ENCODE measurements at regions not wholly inside any gene's neighbourhood (a gene's known extent, or its start where the extent isn't known, plus 50 kb on each side); places are given as distances from the start of the nearest gene placed in this dataset.
"Not testable (repeated sequence)": the region's sequence is repeated elsewhere in the genome, so short reads cannot be mapped to it uniquely, and the experiment has no call there.

DNA sequence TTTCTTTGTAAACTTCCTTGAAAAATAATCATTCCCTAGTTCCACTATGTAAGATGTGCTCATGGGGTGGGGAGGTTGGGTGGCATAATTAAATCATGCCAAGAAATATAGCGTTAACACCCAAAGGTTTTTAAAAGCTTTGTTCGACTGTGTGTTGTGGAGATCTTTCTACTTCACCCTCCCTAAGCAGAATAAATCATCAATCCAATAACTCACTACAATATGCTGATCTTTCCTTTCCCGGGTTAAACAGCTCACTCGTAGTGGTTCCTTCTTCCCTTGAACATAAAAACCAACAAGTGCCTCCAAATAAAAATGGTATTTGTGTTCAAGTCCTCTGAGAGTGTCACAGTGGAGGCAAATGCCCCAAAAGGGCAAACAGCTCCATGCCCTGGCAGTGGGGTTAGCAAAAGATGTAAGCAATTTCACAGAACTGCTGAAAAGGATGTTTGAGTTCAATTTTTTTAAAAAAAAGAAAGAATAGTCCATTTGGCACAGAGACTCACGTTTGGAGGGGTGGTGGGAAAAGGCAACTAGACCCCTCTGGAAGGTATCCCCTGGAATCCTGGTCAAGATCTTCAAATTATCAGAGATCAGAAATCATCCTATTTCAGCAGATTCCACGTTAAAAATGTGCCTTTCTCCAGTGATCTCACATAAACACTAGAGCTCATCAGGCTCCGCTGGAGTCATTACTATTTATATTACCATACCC is 99.1 kb downstream of the TFAP2A start:
- no peak for DNase-seq (ENCODE audit: low spot score)
- Histone ChIP-seq H3K27ac (ENCODE audit: poor library complexity, severe bottlenecking) (peak overlapping the region; percentile 59), H3K27me3 (ENCODE audit: insufficient read depth, poor library complexity, severe bottlenecking) (no peaks in the 10 kb centered on the region), H3K36me3 (ENCODE audit: low read depth) (no peaks in the 10 kb centered on the region), H3K4me1 (ENCODE audit: insufficient read depth, poor library complexity, severe bottlenecking) (peaks cover 17% of the 10 kb centered on the region), H3K9me3 (ENCODE audit: severe bottlenecking) (no peaks in the 10 kb centered on the region), H3K4me3 (ENCODE audit: severe bottlenecking) (no peak overlapping the region)
- ATAC-seq (ENCODE audit: low read depth), result no peak
- TF ChIP-seq, protein P1, sequence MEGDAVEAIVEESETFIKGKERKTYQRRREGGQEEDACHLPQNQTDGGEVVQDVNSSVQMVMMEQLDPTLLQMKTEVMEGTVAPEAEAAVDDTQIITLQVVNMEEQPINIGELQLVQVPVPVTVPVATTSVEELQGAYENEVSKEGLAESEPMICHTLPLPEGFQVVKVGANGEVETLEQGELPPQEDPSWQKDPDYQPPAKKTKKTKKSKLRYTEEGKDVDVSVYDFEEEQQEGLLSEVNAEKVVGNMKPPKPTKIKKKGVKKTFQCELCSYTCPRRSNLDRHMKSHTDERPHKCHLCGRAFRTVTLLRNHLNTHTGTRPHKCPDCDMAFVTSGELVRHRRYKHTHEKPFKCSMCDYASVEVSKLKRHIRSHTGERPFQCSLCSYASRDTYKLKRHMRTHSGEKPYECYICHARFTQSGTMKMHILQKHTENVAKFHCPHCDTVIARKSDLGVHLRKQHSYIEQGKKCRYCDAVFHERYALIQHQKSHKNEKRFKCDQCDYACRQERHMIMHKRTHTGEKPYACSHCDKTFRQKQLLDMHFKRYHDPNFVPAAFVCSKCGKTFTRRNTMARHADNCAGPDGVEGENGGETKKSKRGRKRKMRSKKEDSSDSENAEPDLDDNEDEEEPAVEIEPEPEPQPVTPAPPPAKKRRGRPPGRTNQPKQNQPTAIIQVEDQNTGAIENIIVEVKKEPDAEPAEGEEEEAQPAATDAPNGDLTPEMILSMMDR (IDR thresholded peaks at IDR 0.05; ENCODE audit: poor library complexity, severe bottlenecking), result no peak

DNA sequence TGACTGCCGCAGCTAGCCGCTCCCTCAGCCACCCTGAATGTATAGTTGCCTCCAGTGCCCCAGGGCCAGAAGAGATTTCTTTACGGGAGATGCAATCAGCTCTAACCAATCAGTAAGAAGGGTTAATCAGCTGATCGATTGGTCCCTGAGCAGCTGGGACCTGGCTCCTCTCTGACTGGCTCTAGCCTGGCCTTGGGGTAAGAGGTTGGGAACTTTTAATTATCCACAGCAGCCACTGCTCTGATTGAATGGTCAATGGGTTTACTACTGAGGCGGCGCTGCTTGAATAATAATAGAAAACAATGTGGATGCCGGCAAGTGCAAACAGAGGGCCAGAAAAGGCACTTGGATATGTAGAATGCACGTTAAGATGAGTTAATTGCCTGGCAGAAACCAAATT is 99.8 kb downstream of the TFAP2A start:
- ATAC-seq (ENCODE audit: low read depth) (no peak), DNase-seq (ENCODE audit: low spot score) (no peak)
- Histone ChIP-seq H3K36me3 (ENCODE audit: low read depth) (no peaks in the 10 kb centered on the region), H3K9me3 (ENCODE audit: severe bottlenecking) (no peaks in the 10 kb centered on the region), H3K27ac (ENCODE audit: poor library complexity, severe bottlenecking) (no peak overlapping the region), H3K4me3 (ENCODE audit: severe bottlenecking) (no peak overlapping the region), H3K4me1 (ENCODE audit: insufficient read depth, poor library complexity, severe bottlenecking) (peaks cover 25% of the 10 kb centered on the region), H3K27me3 (ENCODE audit: insufficient read depth, poor library complexity, severe bottlenecking) (no peaks in the 10 kb centered on the region)
- TF ChIP-seq, protein P1 (IDR thresholded peaks at IDR 0.05; ENCODE audit: poor library complexity, severe bottlenecking), result no peak

DNA sequence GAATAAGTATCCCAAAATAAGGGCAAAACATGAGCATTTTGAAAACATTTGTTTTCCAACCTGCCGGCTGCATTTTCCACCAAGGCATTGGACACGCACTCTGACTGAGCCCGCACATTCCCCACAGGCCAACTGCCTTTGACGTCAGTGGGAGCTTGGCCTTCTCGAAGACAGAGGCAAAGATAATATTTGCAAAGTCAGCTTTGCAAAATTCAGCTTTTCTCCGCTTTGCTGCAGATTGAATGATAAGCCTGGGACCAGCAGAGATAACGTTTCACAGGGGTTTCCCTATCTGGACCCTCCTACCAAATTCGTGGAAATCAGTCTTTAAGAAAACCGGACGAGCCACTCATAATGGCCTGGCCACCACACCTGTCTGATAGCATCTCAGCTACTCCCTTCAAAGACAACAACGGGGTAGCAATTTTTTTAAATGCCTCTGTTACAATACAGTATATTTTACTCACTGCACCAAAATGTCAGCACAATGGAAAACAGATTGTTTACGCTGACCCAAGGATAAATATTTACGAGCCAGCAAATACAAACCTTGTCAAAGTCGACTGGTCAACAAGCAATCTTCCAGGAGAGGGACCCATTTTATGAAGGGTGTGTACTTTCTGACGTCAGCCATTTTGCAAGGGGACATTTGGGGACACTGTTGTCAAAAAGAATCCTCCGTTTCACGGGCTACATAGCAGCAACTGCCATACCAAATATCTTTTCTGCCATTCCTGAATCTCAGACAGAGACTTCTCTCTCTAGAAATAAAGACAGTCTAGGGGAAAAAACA is 100.5 kb downstream of the TFAP2A start:
- no peak overlapping the region for H3K27ac ChIP-seq (ENCODE audit: poor library complexity, severe bottlenecking)
- no peaks in the 10 kb centered on the region for H3K27me3 ChIP-seq (ENCODE audit: insufficient read depth, poor library complexity, severe bottlenecking)
- DNase-seq (ENCODE audit: low spot score) (no peak), ATAC-seq (ENCODE audit: low read depth) (no peak)
- no peak overlapping the region for H3K4me3 ChIP-seq (ENCODE audit: severe bottlenecking)
- TF ChIP-seq, protein P1 (IDR thresholded peaks at IDR 0.05; ENCODE audit: poor library complexity, severe bottlenecking), result no peak
- H3K36me3 ChIP-seq (ENCODE audit: low read depth), result no peaks in the 10 kb centered on the region
- H3K4me1 ChIP-seq (ENCODE audit: insufficient read depth, poor library complexity, severe bottlenecking), result peaks cover 30% of the 10 kb centered on the region
- H3K9me3 ChIP-seq (ENCODE audit: severe bottlenecking), result no peaks in the 10 kb centered on the region

DNA sequence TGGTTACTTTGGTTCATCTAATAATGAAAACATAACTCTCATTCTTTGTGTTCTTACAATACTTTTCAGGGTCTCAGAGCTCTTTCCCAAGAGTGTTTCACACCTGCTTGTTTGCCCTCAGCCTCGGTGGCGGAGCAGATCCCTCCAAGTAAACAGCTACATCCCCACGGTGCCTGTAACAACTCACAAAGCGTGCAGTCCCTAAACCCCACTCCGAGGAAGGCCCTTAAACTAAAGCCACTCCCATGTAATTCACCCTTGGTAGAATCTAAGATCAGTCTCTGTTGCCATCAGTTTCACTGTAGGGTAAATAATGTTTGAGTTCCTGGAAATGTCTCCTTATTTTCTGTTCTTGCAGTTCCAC is 101.1 kb downstream of the TFAP2A start:
- TF ChIP-seq, protein P1 (IDR thresholded peaks at IDR 0.05; ENCODE audit: poor library complexity, severe bottlenecking), result no peak
- H3K27me3 ChIP-seq (ENCODE audit: insufficient read depth, poor library complexity, severe bottlenecking), result no peaks in the 10 kb centered on the region
- no peaks in the 10 kb centered on the region for H3K36me3 ChIP-seq (ENCODE audit: low read depth)
- H3K4me3 ChIP-seq (ENCODE audit: severe bottlenecking), result no peak overlapping the region
- H3K27ac ChIP-seq (ENCODE audit: poor library complexity, severe bottlenecking), result no peak overlapping the region
- H3K9me3 ChIP-seq (ENCODE audit: severe bottlenecking), result no peaks in the 10 kb centered on the region
- no peak for DNase-seq (ENCODE audit: low spot score)
- peaks cover 30% of the 10 kb centered on the region for H3K4me1 ChIP-seq (ENCODE audit: insufficient read depth, poor library complexity, severe bottlenecking)
- ATAC-seq (ENCODE audit: low read depth), result no peak

DNA sequence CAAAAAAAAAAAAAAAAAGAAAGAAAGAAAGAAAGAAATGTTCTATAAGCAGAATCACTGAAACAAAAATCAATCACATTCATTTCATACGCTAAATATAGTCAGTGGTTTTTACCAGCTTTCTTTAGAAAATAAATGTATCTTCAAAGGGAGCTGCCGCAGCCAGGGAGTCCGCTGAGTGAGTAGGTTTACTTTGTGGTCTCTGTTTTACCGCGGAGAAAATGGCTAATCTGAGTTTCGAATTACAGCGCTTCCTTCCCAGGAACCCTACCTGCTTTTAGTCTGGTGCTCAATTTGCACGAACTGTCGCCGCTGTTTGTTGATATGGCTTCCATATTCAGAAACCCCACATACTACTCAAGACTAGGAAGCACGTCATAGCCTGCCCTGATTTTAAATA is 102.4 kb downstream of the TFAP2A start:
- peaks cover 30% of the 10 kb centered on the region for H3K4me1 ChIP-seq (ENCODE audit: insufficient read depth, poor library complexity, severe bottlenecking)
- no peak overlapping the region for H3K4me3 ChIP-seq (ENCODE audit: severe bottlenecking)
- TF ChIP-seq, protein P1 (IDR thresholded peaks at IDR 0.05; ENCODE audit: poor library complexity, severe bottlenecking), result no peak
- H3K27ac ChIP-seq (ENCODE audit: poor library complexity, severe bottlenecking), result no peak overlapping the region
- DNase-seq (ENCODE audit: low spot score) (no peak), ATAC-seq (ENCODE audit: low read depth) (no peak)
- no peaks in the 10 kb centered on the region for H3K27me3 ChIP-seq (ENCODE audit: insufficient read depth, poor library complexity, severe bottlenecking)
- no peaks in the 10 kb centered on the region for H3K36me3 ChIP-seq (ENCODE audit: low read depth)
- no peaks in the 10 kb centered on the region for H3K9me3 ChIP-seq (ENCODE audit: severe bottlenecking)

DNA sequence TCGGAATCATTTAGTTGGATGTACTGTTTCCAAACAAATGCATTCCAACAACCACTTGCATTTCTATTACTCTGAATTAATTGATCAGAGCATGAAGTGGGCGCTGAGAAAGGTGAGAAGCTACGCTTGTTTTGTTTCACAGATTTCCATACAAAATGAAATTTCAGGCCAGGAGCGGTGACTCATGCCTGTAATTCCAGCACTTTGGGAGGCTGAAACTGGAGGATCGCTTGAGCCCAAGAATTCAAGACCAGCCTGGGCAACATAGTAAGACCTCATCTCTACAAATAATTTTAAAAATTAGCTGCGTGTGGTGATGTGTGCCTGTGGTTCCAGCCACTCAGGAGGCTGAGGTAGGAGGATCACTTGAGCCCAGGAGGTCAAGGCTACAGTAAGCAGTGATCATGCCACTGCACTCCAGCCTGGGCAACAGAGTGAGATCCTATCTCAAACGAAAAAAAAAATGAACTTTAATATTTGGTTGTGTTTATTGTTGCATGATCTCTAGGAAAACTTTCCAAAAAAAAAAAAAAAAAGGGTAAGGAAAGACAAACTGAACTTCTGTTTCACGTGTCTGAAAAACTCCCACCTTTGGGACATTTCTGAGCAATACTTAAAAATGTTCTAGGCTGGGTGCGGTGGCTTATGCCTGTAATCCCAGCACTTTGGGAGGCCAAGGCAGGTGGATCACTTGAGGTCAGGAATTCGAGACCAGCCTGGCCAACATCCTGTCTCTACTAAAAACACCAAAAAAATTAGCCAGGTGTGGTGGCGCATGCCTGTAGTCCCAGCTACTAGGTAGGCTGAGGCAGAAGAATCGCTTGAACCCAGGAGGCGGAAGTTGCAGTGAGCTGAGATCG is 103.1 kb downstream of the TFAP2A start:
- ATAC-seq (ENCODE audit: low read depth); DNase-seq (ENCODE audit: low spot score); H3K27me3 ChIP-seq (ENCODE audit: insufficient read depth, poor library complexity, severe bottlenecking); H3K36me3 ChIP-seq (ENCODE audit: low read depth); H3K4me3 ChIP-seq (ENCODE audit: severe bottlenecking); H3K9me3 ChIP-seq (ENCODE audit: severe bottlenecking): not testable (repeated sequence)
- Histone ChIP-seq H3K27ac (ENCODE audit: poor library complexity, severe bottlenecking) (peak overlapping the region; percentile 51), H3K4me1 (ENCODE audit: insufficient read depth, poor library complexity, severe bottlenecking) (peaks cover 28% of the 10 kb centered on the region)
